Keratinocyte (primary cell): ENCODE measurements at regions not wholly inside any gene's neighbourhood (a gene's known extent, or its start where the extent isn't known, plus 50 kb on each side); places are given as distances from the start of the nearest gene placed in this dataset.

ENCODE experiments used
- DNase-seq: peaks from one replicate; pipeline ENCODE4 v3.0.0-alpha.2; 2011; ENCODE audit warnings: low read depth, missing footprints, low spot score
- FAIRE-seq: peaks from 2 replicates; lab custom pipeline; 2011; peaks lifted over from hg19 to GRCh38; lab: Jason Lieb, UNC
- H2AFZ ChIP-seq: 2 replicates; pipeline ENCODE4 v1.6.0; 2012; ENCODE audit warnings: low read length, control low read depth, inconsistent platforms; ENCODE audit not compliant: control insufficient read depth
- H3K27ac ChIP-seq: 2 replicates; pipeline ENCODE4 v1.5.1; 2011; ENCODE audit warnings: low read length; ENCODE audit not compliant: control insufficient read depth, insufficient read depth
- H3K27me3 ChIP-seq: 3 replicates; pipeline ENCODE4 v1.6.0; 2011; ENCODE audit warnings: low read length; ENCODE audit not compliant: control insufficient read depth, insufficient read depth; ENCODE audit errors: extremely low read depth
- H3K36me3 ChIP-seq, 2 experiments: 2 replicates in 1 of 2; 3 replicates in 1 of 2; pipeline ENCODE4 v1.5.1; 2011; ENCODE audit warnings: low read length in 2 of 2, mild to moderate bottlenecking in 1 of 2; ENCODE audit not compliant: control insufficient read depth in 2 of 2, insufficient read depth in 2 of 2; ENCODE audit errors: extremely low read depth in 1 of 2
- H3K4me1 ChIP-seq: 3 replicates; pipeline ENCODE4 v1.5.1; 2011; ENCODE audit warnings: low read length; ENCODE audit not compliant: control insufficient read depth, insufficient read depth; ENCODE audit errors: extremely low read depth
- H3K4me2 ChIP-seq: 3 replicates; pipeline ENCODE4 v1.6.0; 2011; ENCODE audit warnings: low read depth, low read length; ENCODE audit not compliant: control insufficient read depth, insufficient read depth; ENCODE audit errors: extremely low read depth
- H3K4me3 ChIP-seq, 3 experiments: fragments of 200-600 bp in 1 of 3; sonication (generic) in 1 of 3; 2 replicates in 2 of 3; 3 replicates in 1 of 3; pipeline ENCODE4 v1.5.1; 2011 to 2016; ENCODE audit warnings: low read length in 3 of 3, mild to moderate bottlenecking in 3 of 3, control low read depth in 2 of 3, inconsistent platforms in 1 of 3, low read depth in 1 of 3, mixed read lengths in 1 of 3, mixed run types in 1 of 3, moderate library complexity in 1 of 3; ENCODE audit not compliant: control insufficient read depth in 2 of 3, insufficient read depth in 2 of 3; ENCODE audit errors: extremely low read depth in 1 of 3
- H3K79me2 ChIP-seq: 2 replicates; pipeline ENCODE4 v1.6.0; 2012; ENCODE audit warnings: low read length; ENCODE audit not compliant: control insufficient read depth, insufficient read depth
- H3K9ac ChIP-seq: 3 replicates; pipeline ENCODE4 v1.6.0; 2011; ENCODE audit warnings: low read length; ENCODE audit not compliant: control insufficient read depth, insufficient read depth; ENCODE audit errors: extremely low read depth
- H3K9me1 ChIP-seq: 3 replicates; pipeline ENCODE4 v1.6.0; 2011; ENCODE audit warnings: low read length; ENCODE audit not compliant: control insufficient read depth, insufficient read depth; ENCODE audit errors: extremely low read depth
- H3K9me3 ChIP-seq: 2 replicates; pipeline ENCODE4 v1.5.1; 2012; ENCODE audit warnings: low read depth, low read length; ENCODE audit not compliant: control insufficient read depth
- H4K20me1 ChIP-seq: 3 replicates; pipeline ENCODE4 v1.6.0; 2011; ENCODE audit warnings: low read length; ENCODE audit not compliant: control insufficient read depth, insufficient read depth; ENCODE audit errors: extremely low read depth
- CTCF ChIP-seq, 3 experiments: IDR thresholded peaks in 1 of 3; conservative IDR thresholded peaks in 1 of 3; optimal IDR thresholded peaks in 1 of 3; 2 replicates in 2 of 3; 3 replicates in 1 of 3; pipeline versions ENCODE3 to v1.5.1; 2011; ENCODE audit warnings: low read length in 3 of 3, mild to moderate bottlenecking in 3 of 3, moderate library complexity in 2 of 3, control low read depth in 1 of 3, inconsistent platforms in 1 of 3; ENCODE audit not compliant: insufficient read depth in 2 of 3; ENCODE audit errors: extremely low read depth in 1 of 3
- EZH2 ChIP-seq: IDR thresholded peaks from one replicate; pipeline ENCODE4 v1.6.1; 2012; ENCODE audit warnings: inconsistent platforms, mild to moderate bottlenecking, low read length, moderate library complexity
- dilution Hi-C: fragments of 300-500 bp; cut with MboI; formaldehyde crosslinking; loops from one replicate; pipeline ENCODE4 v1.7.0; 2020; ENCODE audit warnings: low sequenced_read_pairs; ENCODE audit not compliant: extremely low pct_ligation_motif_present

GRCh38 chr11:33984682-33985389 is 66.7 kb upstream of the CAPRIN1 start:
- dilution Hi-C loops, result no loop called here

GRCh38 chr11:33982661-33983060 is 68.9 kb upstream of the CAPRIN1 start:
- H3K36me3 ChIP-seq, result no peaks in the 10 kb centered on the region
- FAIRE-seq (no peak), DNase-seq (no peak)
- H3K9me1 ChIP-seq, result no peaks in the 10 kb centered on the region
- no peaks in the 10 kb centered on the region for H3K27me3 ChIP-seq
- H3K9ac ChIP-seq, result no peak overlapping the region
- H3K27ac ChIP-seq, result no peak overlapping the region
- no peaks in the 10 kb centered on the region for H3K9me3 ChIP-seq
- TF ChIP-seq EZH2 (no peak), CTCF (optimal IDR thresholded peaks at IDR 0.05 in 1 of 3, IDR thresholded peaks at IDR 0.05 in 1 of 3, conservative IDR thresholded peaks at IDR 0.05 in 1 of 3; ENCODE audit: extremely low read depth in 1 of 3, insufficient read depth in 2 of 3, low read length in 3 of 3) (no peak)
- no peaks in the 10 kb centered on the region for H3K4me1 ChIP-seq
- no peaks in the 10 kb centered on the region for H4K20me1 ChIP-seq
- dilution Hi-C loops, result no loop called here
- H2AFZ ChIP-seq, result no peak overlapping the region
- H3K79me2 ChIP-seq, result no peaks in the 10 kb centered on the region
- H3K4me2 ChIP-seq, result no peak overlapping the region
- no peak overlapping the region for H3K4me3 ChIP-seq

More at GRCh38 chr11:33984682-33985389, 66.7 kb upstream of the CAPRIN1 start:
- FAIRE-seq (no peak), DNase-seq (no peak)
- Histone ChIP-seq H3K9me1 (no peaks in the 10 kb centered on the region), H3K4me3 (no peak overlapping the region), H4K20me1 (no peaks in the 10 kb centered on the region), H3K9me3 (no peaks in the 10 kb centered on the region), H3K27ac (no peak overlapping the region), H3K27me3 (no peaks in the 10 kb centered on the region), H2AFZ (no peak overlapping the region), H3K36me3 (no peaks in the 10 kb centered on the region), H3K4me1 (no peaks in the 10 kb centered on the region), H3K4me2 (no peak overlapping the region), H3K79me2 (no peaks in the 10 kb centered on the region), H3K9ac (no peak overlapping the region)
- no peak for TF ChIP-seq CTCF (optimal IDR thresholded peaks at IDR 0.05 in 1 of 3, IDR thresholded peaks at IDR 0.05 in 1 of 3, conservative IDR thresholded peaks at IDR 0.05 in 1 of 3; ENCODE audit: extremely low read depth in 1 of 3, insufficient read depth in 2 of 3, low read length in 3 of 3)
- no peak for TF ChIP-seq EZH2
